ENCODE measurements at regions not wholly inside any gene's neighbourhood (a gene's known extent, or its start where the extent isn't known, plus 50 kb on each side); places are given as distances from the start of the nearest gene placed in this dataset.

DNA sequence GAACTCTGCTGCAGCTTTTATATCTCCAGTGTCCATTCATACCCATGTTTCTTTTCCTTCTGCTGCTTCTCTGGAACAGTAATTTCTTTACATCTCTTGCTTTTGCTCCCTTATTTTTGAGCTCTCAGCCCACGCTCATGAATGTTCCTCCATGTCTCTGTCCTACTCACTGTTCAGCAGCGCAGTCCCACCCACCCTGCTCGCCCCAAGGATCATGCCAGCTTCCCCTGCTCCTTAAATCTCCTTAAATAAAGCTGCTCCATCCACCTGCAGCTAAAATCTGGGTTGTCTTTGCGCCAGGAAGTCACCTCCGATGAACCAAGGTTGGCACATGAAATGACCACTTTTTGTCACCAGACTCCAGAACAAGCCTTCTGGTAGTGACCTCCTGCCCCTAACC lies 201.1 kb upstream of the RGS6 start:
- TF ChIP-seq, protein P1, sequence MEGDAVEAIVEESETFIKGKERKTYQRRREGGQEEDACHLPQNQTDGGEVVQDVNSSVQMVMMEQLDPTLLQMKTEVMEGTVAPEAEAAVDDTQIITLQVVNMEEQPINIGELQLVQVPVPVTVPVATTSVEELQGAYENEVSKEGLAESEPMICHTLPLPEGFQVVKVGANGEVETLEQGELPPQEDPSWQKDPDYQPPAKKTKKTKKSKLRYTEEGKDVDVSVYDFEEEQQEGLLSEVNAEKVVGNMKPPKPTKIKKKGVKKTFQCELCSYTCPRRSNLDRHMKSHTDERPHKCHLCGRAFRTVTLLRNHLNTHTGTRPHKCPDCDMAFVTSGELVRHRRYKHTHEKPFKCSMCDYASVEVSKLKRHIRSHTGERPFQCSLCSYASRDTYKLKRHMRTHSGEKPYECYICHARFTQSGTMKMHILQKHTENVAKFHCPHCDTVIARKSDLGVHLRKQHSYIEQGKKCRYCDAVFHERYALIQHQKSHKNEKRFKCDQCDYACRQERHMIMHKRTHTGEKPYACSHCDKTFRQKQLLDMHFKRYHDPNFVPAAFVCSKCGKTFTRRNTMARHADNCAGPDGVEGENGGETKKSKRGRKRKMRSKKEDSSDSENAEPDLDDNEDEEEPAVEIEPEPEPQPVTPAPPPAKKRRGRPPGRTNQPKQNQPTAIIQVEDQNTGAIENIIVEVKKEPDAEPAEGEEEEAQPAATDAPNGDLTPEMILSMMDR (IDR thresholded peaks at IDR 0.05): no peak
- TF ChIP-seq POLR2A (IDR thresholded peaks at IDR 0.05): no peak
- TF ChIP-seq EP300 (IDR thresholded peaks at IDR 0.05): no peak
- TF ChIP-seq POLR2AphosphoS5 (IDR thresholded peaks at IDR 0.05): no peak
- WGBS, 2 donors (ENCODE audit: low coverage in 1 of 2): 100% methylated on average over 4 of the region's 5 CpGs; no CpG with 5 or more reads in 1 of the 2 donors
- no peak overlapping the region for H3K27ac ChIP-seq
- no peaks in the 10 kb centered on the region for H3K9me3 ChIP-seq
- H3K36me3 ChIP-seq: peaks cover 0 to 83% of the 10 kb centered on the region in 2 donors
- peaks cover 0 to 4% (median 0%) of the 10 kb centered on the region in 3 donors for H3K4me1 ChIP-seq
- H3K27me3 ChIP-seq: no peaks in the 10 kb centered on the region
- H3K4me3 ChIP-seq: no peak overlapping the region
- no peak for ATAC-seq

- WGBS, 2 donors (ENCODE audit: low coverage in 1 of 2): 89% methylated on average over 6 of the region's 6 CpGs; no CpG with 5 or more reads in 1 of the 2 donors
- Histone ChIP-seq H3K4me1 (no peaks in the 10 kb centered on the region), H3K36me3 (peaks cover 0 to 96% of the 10 kb centered on the region in 2 donors), H3K27me3 (no peaks in the 10 kb centered on the region), H3K27ac (no peak overlapping the region), H3K4me3 (no peak overlapping the region), H3K9me3 (no peaks in the 10 kb centered on the region)
- TF ChIP-seq POLR2AphosphoS5 (IDR thresholded peaks at IDR 0.05) (no peak), EP300 (IDR thresholded peaks at IDR 0.05) (no peak), POLR2A (IDR thresholded peaks at IDR 0.05) (no peak)
- TF ChIP-seq, protein P1 (IDR thresholded peaks at IDR 0.05): no peak
- no peak for ATAC-seq
These were observed 198.9 kb upstream of the RGS6 start for GRCh38 chr14:71733210-71733883.

- no peak overlapping the region for H3K27ac ChIP-seq
- WGBS, 2 donors (ENCODE audit: low coverage in 1 of 2): 74 to 92% methylated on average over 9 to 13 of the region's 14 CpGs
- H3K4me1 ChIP-seq: no peaks in the 10 kb centered on the region
- H3K27me3 ChIP-seq: no peaks in the 10 kb centered on the region
- no peak overlapping the region for H3K4me3 ChIP-seq
- H3K36me3 ChIP-seq: peaks cover 0 to 100% of the 10 kb centered on the region in 2 donors
- TF ChIP-seq, protein P1 (IDR thresholded peaks at IDR 0.05): no peak
- no peak for TF ChIP-seq EP300 (IDR thresholded peaks at IDR 0.05)
- no peak for TF ChIP-seq POLR2AphosphoS5 (IDR thresholded peaks at IDR 0.05)
- H3K9me3 ChIP-seq: no peaks in the 10 kb centered on the region
- no peak for ATAC-seq
These were observed 198.2 kb upstream of the RGS6 start for GRCh38 chr14:71734076-71734475.

DNA sequence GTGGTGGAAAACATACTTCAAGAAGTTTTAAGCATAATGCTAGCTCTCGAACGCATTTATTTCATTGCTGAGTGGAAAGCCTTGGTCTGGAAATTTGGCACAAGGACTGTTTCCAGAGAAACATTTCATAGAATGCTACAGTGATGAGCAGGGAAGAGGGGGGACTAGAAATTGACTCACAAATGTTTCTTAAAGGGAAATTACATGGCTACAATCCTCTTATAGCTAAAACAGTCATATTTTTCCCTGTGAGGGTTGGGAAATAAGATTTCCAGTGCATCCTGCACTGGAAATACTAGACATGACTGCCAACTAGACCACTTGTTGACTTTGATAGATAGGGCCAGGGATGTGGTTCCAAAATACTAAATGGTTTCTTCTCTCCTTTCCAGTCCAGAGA lies 197.3 kb upstream of the RGS6 start:
- Histone ChIP-seq H3K9me3 (no peaks in the 10 kb centered on the region), H3K4me1 (no peaks in the 10 kb centered on the region), H3K27me3 (no peaks in the 10 kb centered on the region), H3K36me3 (peaks cover 0 to 93% of the 10 kb centered on the region in 2 donors), H3K4me3 (no peak overlapping the region), H3K27ac (no peak overlapping the region)
- TF ChIP-seq POLR2A (IDR thresholded peaks at IDR 0.05): no peak
- TF ChIP-seq, protein P1 (IDR thresholded peaks at IDR 0.05): no peak
- no peak for TF ChIP-seq EP300 (IDR thresholded peaks at IDR 0.05)
- TF ChIP-seq POLR2AphosphoS5 (IDR thresholded peaks at IDR 0.05): no peak
- no peak for ATAC-seq
- 22 to 50% methylated on average over 2 of the region's 2 CpGs for WGBS, 2 donors (ENCODE audit: low coverage in 1 of 2)

GRCh38 chr14:71737760-71738159 lies 194.5 kb upstream of the RGS6 start:
- Histone ChIP-seq H3K27ac (no peak overlapping the region), H3K9me3 (no peaks in the 10 kb centered on the region), H3K36me3 (peaks cover 0 to 64% of the 10 kb centered on the region in 2 donors), H3K4me3 (no peak overlapping the region), H3K27me3 (no peaks in the 10 kb centered on the region), H3K4me1 (no peaks in the 10 kb centered on the region)
- no peak for ATAC-seq
- TF ChIP-seq POLR2AphosphoS5 (IDR thresholded peaks at IDR 0.05) (no peak), EP300 (IDR thresholded peaks at IDR 0.05) (no peak), POLR2A (IDR thresholded peaks at IDR 0.05) (no peak)
- TF ChIP-seq, protein P1 (IDR thresholded peaks at IDR 0.05): no peak
- 55 to 67% methylated on average over 2 to 3 of the region's 3 CpGs for WGBS, 2 donors (ENCODE audit: low coverage in 1 of 2)
